ENCODE measurements at regions not wholly inside any gene's neighbourhood (a gene's known extent, or its start where the extent isn't known, plus 50 kb on each side); places are given as distances from the start of the nearest gene placed in this dataset.
"Not testable (repeated sequence)": the region's sequence is repeated elsewhere in the genome, so short reads cannot be mapped to it uniquely, and the experiment has no call there.

GRCh38 chr13:90308249-90308648, 1039.2 kb upstream of the MIR17HG start:
- DNase-seq: no peak

GRCh38 chr13:90311929-90312328, 1035.6 kb upstream of the MIR17HG start:
- DNase-seq: no peak

GRCh38 chr13:90315061-90315460, 1032.4 kb upstream of the MIR17HG start:
- no peak for DNase-seq

GRCh38 chr13:90320664-90321063, 1026.8 kb upstream of the MIR17HG start:
- DNase-seq: no peak

- no peak for DNase-seq
Measured at GRCh38 chr13:90321281-90321931, 1026.1 kb upstream of the MIR17HG start.

GRCh38 chr13:90329641-90330040, 1017.8 kb upstream of the MIR17HG start:
- no peak for DNase-seq

GRCh38 chr13:90331974-90332373, 1015.5 kb upstream of the MIR17HG start:
- no peak for DNase-seq

GRCh38 chr13:90336507-90336906, 1011.0 kb upstream of the MIR17HG start:
- DNase-seq: no peak

GRCh38 chr13:90341348-90341747, 1006.1 kb upstream of the MIR17HG start:
- not testable (repeated sequence) for DNase-seq

- DNase-seq: not testable (repeated sequence)
Measured at GRCh38 chr13:90348477-90349136, 998.9 kb upstream of the MIR17HG start.

GRCh38 chr13:90352763-90353162, 994.7 kb upstream of the MIR17HG start:
- DNase-seq: no peak

- DNase-seq: no peak
Measured at GRCh38 chr13:90355162-90355751, 992.2 kb upstream of the MIR17HG start.

- no peak for DNase-seq
Measured at GRCh38 chr13:90360785-90361184, 986.7 kb upstream of the MIR17HG start.

GRCh38 chr13:90362707-90363106, 984.8 kb upstream of the MIR17HG start:
- no peak for DNase-seq

GRCh38 chr13:90365130-90365529, 982.4 kb upstream of the MIR17HG start:
- no peak for DNase-seq

- DNase-seq: no peak
Measured at GRCh38 chr13:90374168-90374567, 973.3 kb upstream of the MIR17HG start.

- DNase-seq: no peak
Measured at GRCh38 chr13:90375851-90376250, 971.6 kb upstream of the MIR17HG start.

GRCh38 chr13:90382425-90382824, 965.1 kb upstream of the MIR17HG start:
- DNase-seq: no peak

- DNase-seq: no peak
Measured at GRCh38 chr13:90385781-90386489, 961.6 kb upstream of the MIR17HG start.

- DNase-seq: no peak
Measured at GRCh38 chr13:90388887-90389452, 958.5 kb upstream of the MIR17HG start.

GRCh38 chr13:90389537-90389936, 958.0 kb upstream of the MIR17HG start:
- DNase-seq: no peak

- DNase-seq: no peak
Measured at GRCh38 chr13:90393408-90393807, 954.1 kb upstream of the MIR17HG start.

- no peak for DNase-seq
Measured at GRCh38 chr13:90395348-90395747, 952.1 kb upstream of the MIR17HG start.

Data from NCI-H1694 treated with DMSO at 0.1 percent for 48 hours (cell line).